Right atrium auricular region (tissue), 2 donors: ENCODE measurements at regions not wholly inside any gene's neighbourhood (a gene's known extent, or its start where the extent isn't known, plus 50 kb on each side); places are given as distances from the start of the nearest gene placed in this dataset.

Source experiments
- DNase-seq: peaks from one replicate; pipeline ENCODE4 v3.0.0-alpha.2; 2019; ENCODE audit warnings: low spot score
- H3K27ac ChIP-seq, 2 donors: fragments of 200-600 bp; sonication (generic); 1 replicate in 1 of 2; 2 replicates in 1 of 2; pipeline ENCODE4 v1.5.1; 2016 to 2019
- H3K27me3 ChIP-seq, 2 donors: fragments of 200-600 bp; sonication (generic); one replicate each; pipeline versions ENCODE4 v1.5.1 to v1.6.0; 2017 to 2019
- H3K36me3 ChIP-seq: fragments of 200-600 bp; sonication (generic); one replicate; pipeline ENCODE4 v1.5.1; 2016
- H3K4me1 ChIP-seq, 2 donors: fragments of 200-600 bp; sonication (generic); one replicate each; pipeline versions ENCODE4 v1.5.1 to v1.6.0; 2017 to 2019
- H3K4me3 ChIP-seq, 2 donors: fragments of 200-600 bp; sonication (generic); 1 replicate in 1 of 2; 2 replicates in 1 of 2; pipeline ENCODE4 v1.5.1; 2017 to 2019; ENCODE audit warnings: mild to moderate bottlenecking in 1 of 2, moderate library complexity in 1 of 2
- H3K9me3 ChIP-seq, 2 donors: fragments of 200-600 bp; sonication (generic); one replicate each; pipeline ENCODE4 v1.5.1; 2019
- CTCF ChIP-seq, 2 donors: fragments of 200-600 bp; sonication (generic); IDR thresholded peaks; one replicate each; pipeline ENCODE4 v1.5.1; 2019; ENCODE audit warnings: antibody characterized with exemption in 2 of 2

- Histone ChIP-seq H3K36me3 (no peaks in the 10 kb centered on the region), H3K27me3 (no peaks in the 10 kb centered on the region), H3K4me1 (no peaks in the 10 kb centered on the region), H3K4me3 (no peak overlapping the region), H3K9me3 (no peaks in the 10 kb centered on the region), H3K27ac (no peak overlapping the region)
- no peak for TF ChIP-seq CTCF (IDR thresholded peaks at IDR 0.05)
- no peak for DNase-seq
Measured at GRCh38 chr4:27368781-27369180, 508.1 kb downstream of the STIM2 start.

- no peak for DNase-seq
- H3K27me3 ChIP-seq, result no peaks in the 10 kb centered on the region
- TF ChIP-seq CTCF (IDR thresholded peaks at IDR 0.05), result no peak
- H3K36me3 ChIP-seq, result no peaks in the 10 kb centered on the region
- H3K4me3 ChIP-seq, result no peak overlapping the region
- no peaks in the 10 kb centered on the region for H3K4me1 ChIP-seq
- H3K27ac ChIP-seq, result no peak overlapping the region
- no peaks in the 10 kb centered on the region for H3K9me3 ChIP-seq
Measured at GRCh38 chr4:27381815-27382214, 521.2 kb downstream of the STIM2 start.

GRCh38 chr4:27387711-27388110 is 527.1 kb downstream of the STIM2 start:
- TF ChIP-seq CTCF (IDR thresholded peaks at IDR 0.05), result no peak
- DNase-seq, result no peak
- H3K4me1 ChIP-seq, result no peaks in the 10 kb centered on the region

DNA sequence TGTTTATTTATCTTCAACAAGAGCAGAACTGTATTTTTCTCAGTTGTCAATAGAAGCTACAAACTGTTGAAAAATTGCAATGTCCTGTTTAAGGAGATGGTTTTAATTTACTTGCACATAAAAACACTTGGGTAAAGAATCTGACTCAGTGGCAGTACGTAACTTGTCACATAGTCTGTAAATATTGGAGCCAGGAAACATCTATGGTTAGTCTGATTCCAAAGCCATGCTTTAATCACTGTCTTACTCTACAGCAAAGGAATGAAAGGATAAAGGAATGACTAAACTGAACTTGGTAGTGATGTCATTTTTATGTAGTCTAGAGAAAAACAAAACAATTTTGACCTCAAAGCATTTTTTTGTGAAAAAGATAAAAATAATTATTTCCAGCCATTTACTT is 537.2 kb downstream of the STIM2 start:
- H3K9me3 ChIP-seq, result peaks cover 0 to 3% of the 10 kb centered on the region in 2 donors
- TF ChIP-seq CTCF (IDR thresholded peaks at IDR 0.05), result no peak
- DNase-seq, result no peak
- H3K27me3 ChIP-seq, result no peaks in the 10 kb centered on the region
- H3K36me3 ChIP-seq, result no peaks in the 10 kb centered on the region
- no peak overlapping the region for H3K4me3 ChIP-seq
- no peak overlapping the region for H3K27ac ChIP-seq
- no peaks in the 10 kb centered on the region for H3K4me1 ChIP-seq

More at GRCh38 chr4:27387711-27388110, 527.1 kb downstream of the STIM2 start:
- no peaks in the 10 kb centered on the region for H3K36me3 ChIP-seq
- H3K9me3 ChIP-seq, result no peaks in the 10 kb centered on the region
- H3K4me3 ChIP-seq, result no peak overlapping the region
- H3K27ac ChIP-seq, result no peak overlapping the region
- no peaks in the 10 kb centered on the region for H3K27me3 ChIP-seq

DNA sequence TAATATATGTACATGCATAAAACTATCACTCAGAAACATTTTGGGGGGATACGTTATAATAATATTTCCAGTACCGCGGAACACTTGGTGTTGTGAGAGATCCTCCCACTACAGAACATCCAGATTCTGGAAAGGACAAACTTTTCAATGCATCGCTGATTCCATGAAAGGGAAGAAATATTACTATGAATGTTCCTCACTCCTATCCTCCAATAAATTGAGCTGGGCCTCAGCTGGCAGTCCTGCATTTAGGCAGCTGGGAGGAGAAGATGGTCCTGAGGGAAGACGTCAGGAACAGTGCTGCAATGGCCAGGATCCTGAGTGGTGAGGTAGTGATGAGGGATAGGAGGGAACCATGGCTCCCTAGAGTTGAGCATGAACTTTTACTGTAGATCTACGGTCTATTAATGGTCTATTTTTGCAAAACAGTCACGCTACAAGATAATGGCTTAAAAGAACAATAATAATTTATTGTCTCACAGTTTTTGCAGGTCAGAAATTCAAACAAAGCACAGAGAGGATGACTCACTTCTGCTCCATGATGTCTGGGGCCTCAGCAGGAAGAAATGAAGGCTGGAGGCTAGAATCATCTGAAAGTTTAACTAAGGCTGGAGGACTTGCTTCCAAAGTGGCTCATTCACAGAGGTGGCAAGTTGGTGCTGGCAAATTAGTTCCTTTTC is 538.1 kb downstream of the STIM2 start:
- Histone ChIP-seq H3K27me3 (no peaks in the 10 kb centered on the region), H3K4me1 (no peaks in the 10 kb centered on the region), H3K27ac (no peak overlapping the region), H3K9me3 (peaks cover 0 to 3% of the 10 kb centered on the region in 2 donors), H3K4me3 (no peak overlapping the region), H3K36me3 (no peaks in the 10 kb centered on the region)
- DNase-seq, result no peak
- TF ChIP-seq CTCF (IDR thresholded peaks at IDR 0.05), result no peak

DNA sequence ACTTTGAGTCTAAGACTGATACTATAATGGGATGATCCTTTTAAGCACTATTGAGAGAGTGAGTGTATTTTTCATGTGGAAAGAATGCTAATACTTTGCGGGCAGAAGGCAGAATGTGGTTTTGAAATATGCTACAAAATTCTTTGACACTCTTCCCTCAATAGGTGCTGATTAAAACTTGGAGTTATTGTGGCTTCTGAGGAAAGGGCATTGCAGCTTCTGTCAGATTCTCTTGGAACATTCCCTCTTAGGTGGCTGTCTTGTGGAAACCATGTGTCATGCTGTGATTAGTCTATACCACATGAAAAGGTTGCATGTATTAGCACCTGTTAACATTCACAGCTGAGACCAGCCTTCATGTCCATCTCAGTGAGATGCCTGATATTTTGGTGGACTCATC is 547.0 kb downstream of the STIM2 start:
- H3K9me3 ChIP-seq, result peaks cover 9 to 17% of the 10 kb centered on the region in 2 donors
- DNase-seq, result no peak
- H3K4me3 ChIP-seq, result no peak overlapping the region
- no peaks in the 10 kb centered on the region for H3K27me3 ChIP-seq
- TF ChIP-seq CTCF (IDR thresholded peaks at IDR 0.05), result no peak
- no peaks in the 10 kb centered on the region for H3K36me3 ChIP-seq
- H3K27ac ChIP-seq, result no peak overlapping the region
- H3K4me1 ChIP-seq, result no peaks in the 10 kb centered on the region
